ENCODE measurements at regions not wholly inside any gene's neighbourhood (a gene's known extent, or its start where the extent isn't known, plus 50 kb on each side); places are given as distances from the start of the nearest gene placed in this dataset.

- Histone ChIP-seq H3K9me3 (no peaks in the 10 kb centered on the region), H3K4me3 (no peak overlapping the region), H3K36me3 (no peaks in the 10 kb centered on the region), H3K27me3 (no peaks in the 10 kb centered on the region), H3K27ac (no peak overlapping the region), H3K4me1 (no peaks in the 10 kb centered on the region)
- TF ChIP-seq CTCF (IDR thresholded peaks at IDR 0.05), result no peak
- no peak for DNase-seq (ENCODE audit: low spot score in 2 of 2)
- WGBS, result 57% methylated on average over 3 of the region's 3 CpGs
Measured at GRCh38 chrX:113868711-113869110, 715.2 kb upstream of the HTR2C start.

- no peak for DNase-seq (ENCODE audit: low spot score in 2 of 2)
- Histone ChIP-seq H3K4me3 (no peak overlapping the region), H3K4me1 (no peaks in the 10 kb centered on the region), H3K27ac (no peak overlapping the region), H3K36me3 (no peaks in the 10 kb centered on the region), H3K9me3 (no peaks in the 10 kb centered on the region), H3K27me3 (no peaks in the 10 kb centered on the region)
- TF ChIP-seq CTCF (IDR thresholded peaks at IDR 0.05) (no peak), EP300 (IDR thresholded peaks at IDR 0.05) (no peak), POLR2AphosphoS5 (IDR thresholded peaks at IDR 0.05) (no peak), POLR2A (IDR thresholded peaks at IDR 0.05) (no peak)
- 23% methylated on average over 5 of the region's 5 CpGs for WGBS
Measured at GRCh38 chrX:113868177-113868576, 715.7 kb upstream of the HTR2C start.

- no peak overlapping the region for H3K27ac ChIP-seq
- H3K4me3 ChIP-seq, result no peak overlapping the region
- DNase-seq (ENCODE audit: low spot score in 2 of 2), result no peak
- TF ChIP-seq POLR2AphosphoS5 (IDR thresholded peaks at IDR 0.05), result no peak
- TF ChIP-seq POLR2A (IDR thresholded peaks at IDR 0.05), result no peak
- TF ChIP-seq CTCF (IDR thresholded peaks at IDR 0.05), result no peak
- TF ChIP-seq EP300 (IDR thresholded peaks at IDR 0.05), result no peak
- no peaks in the 10 kb centered on the region for H3K9me3 ChIP-seq
- H3K27me3 ChIP-seq, result no peaks in the 10 kb centered on the region
- no peaks in the 10 kb centered on the region for H3K36me3 ChIP-seq
- no peaks in the 10 kb centered on the region for H3K4me1 ChIP-seq
Measured at GRCh38 chrX:113849408-113849807, 734.5 kb upstream of the HTR2C start.

- no peak for DNase-seq (ENCODE audit: low spot score in 2 of 2)
- no peaks in the 10 kb centered on the region for H3K4me1 ChIP-seq
- H3K36me3 ChIP-seq, result no peaks in the 10 kb centered on the region
- no peak overlapping the region for H3K4me3 ChIP-seq
- H3K9me3 ChIP-seq, result no peaks in the 10 kb centered on the region
- no peak for TF ChIP-seq POLR2AphosphoS5 (IDR thresholded peaks at IDR 0.05)
- TF ChIP-seq POLR2A (IDR thresholded peaks at IDR 0.05), result no peak
- no peak for TF ChIP-seq CTCF (IDR thresholded peaks at IDR 0.05)
- no peak for TF ChIP-seq EP300 (IDR thresholded peaks at IDR 0.05)
- H3K27me3 ChIP-seq, result no peaks in the 10 kb centered on the region
- WGBS, result 58% methylated on average over 8 of the region's 8 CpGs
- H3K27ac ChIP-seq, result no peak overlapping the region
Measured at GRCh38 chrX:113833096-113834055, 750.5 kb upstream of the HTR2C start.

- Histone ChIP-seq H3K27me3 (no peaks in the 10 kb centered on the region), H3K36me3 (no peaks in the 10 kb centered on the region), H3K9me3 (no peaks in the 10 kb centered on the region), H3K4me3 (no peak overlapping the region), H3K27ac (no peak overlapping the region), H3K4me1 (no peaks in the 10 kb centered on the region)
- 54% methylated on average over 7 of the region's 7 CpGs for WGBS
- DNase-seq (ENCODE audit: low spot score in 2 of 2), result no peak
- TF ChIP-seq POLR2AphosphoS5 (IDR thresholded peaks at IDR 0.05) (no peak), CTCF (IDR thresholded peaks at IDR 0.05) (no peak), POLR2A (IDR thresholded peaks at IDR 0.05) (no peak), EP300 (IDR thresholded peaks at IDR 0.05) (no peak)
Measured at GRCh38 chrX:113828470-113828869, 755.4 kb upstream of the HTR2C start.
